OCI-LY7 (cell line): ENCODE measurements at regions not wholly inside any gene's neighbourhood (a gene's known extent, or its start where the extent isn't known, plus 50 kb on each side); places are given as distances from the start of the nearest gene placed in this dataset.

Experiments used
- BruUV-seq: library from RNA; stranded (reverse); fragments of 400-500 nt; replicated peaks from 2 replicates; lab custom pipeline; 2021; lab: Mats Ljungman, UMichigan
- CTCF ChIA-PET: fragments of 300-600 bp; sonication (Branson Sonifier 250); formaldehyde crosslinking; loops from one replicate; lab custom pipeline; 2022; ENCODE audit warnings: antibody characterized with exemption; ENCODE audit not compliant: unreplicated experiment; lab: Charles Lee
- POLR2A ChIA-PET: fragments of 300-600 bp; sonication (Branson Sonifier 250); formaldehyde crosslinking; loops from one replicate; lab custom pipeline; 2022; ENCODE audit warnings: antibody characterized with exemption; lab: Charles Lee
- DNase-seq: peaks from one replicate; pipeline ENCODE4 v3.0.0-alpha.2; 2015; ENCODE audit warnings: low spot score
- H2AFZ ChIP-seq: fragments of 200-600 bp; sonication (generic), shearing (Covaris generic); 2 replicates; pipeline ENCODE4 v1.6.1; 2014; ENCODE audit warnings: mild to moderate bottlenecking, antibody characterized with exemption, low read length, moderate library complexity
- H3K27ac ChIP-seq: fragments of 200-600 bp; sonication (generic); 2 replicates; pipeline ENCODE4 v1.5.1; 2014; ENCODE audit warnings: mixed run types, low read depth, mild to moderate bottlenecking, moderate library complexity, low read length, inconsistent platforms; ENCODE audit not compliant: poor library complexity, severe bottlenecking
- H3K36me3 ChIP-seq: fragments of 200-600 bp; sonication (generic); 2 replicates; pipeline ENCODE4 v1.6.1; 2014; ENCODE audit warnings: mild to moderate bottlenecking, antibody characterized with exemption, low read length, moderate library complexity, mixed read lengths; ENCODE audit not compliant: insufficient read depth
- H3K4me1 ChIP-seq: fragments of 200-600 bp; sonication (generic); 2 replicates; pipeline ENCODE4 v1.5.1; 2014; ENCODE audit warnings: mild to moderate bottlenecking, low read length; ENCODE audit not compliant: insufficient read depth, poor library complexity, severe bottlenecking
- H3K4me2 ChIP-seq: fragments of 200-600 bp; sonication (generic); 2 replicates; pipeline ENCODE4 v1.6.1; 2014; ENCODE audit warnings: mild to moderate bottlenecking, low read length
- H3K4me3 ChIP-seq: fragments of 200-600 bp; sonication (generic); 2 replicates; pipeline ENCODE4 v1.5.1; 2014; ENCODE audit warnings: mild to moderate bottlenecking, low read depth, low read length; ENCODE audit not compliant: poor library complexity, severe bottlenecking
- H3K79me2 ChIP-seq: fragments of 200-600 bp; sonication (generic); 2 replicates; pipeline ENCODE4 v1.6.1; 2016; ENCODE audit warnings: low read depth, mild to moderate bottlenecking, low read length, moderate library complexity, mixed read lengths; ENCODE audit not compliant: insufficient read depth
- H3K9me2 ChIP-seq: fragments of 200-600 bp; sonication (generic); 2 replicates; pipeline ENCODE4 v1.6.1; 2016; ENCODE audit warnings: mild to moderate bottlenecking, low read length, mixed read lengths; ENCODE audit not compliant: insufficient read depth
- H3K9me3 ChIP-seq: fragments of 200-600 bp; sonication (generic); 2 replicates; pipeline ENCODE4 v1.6.1; 2014; ENCODE audit warnings: mild to moderate bottlenecking, mixed run types, low read length, mixed read lengths
- H4K20me1 ChIP-seq: fragments of 200-600 bp; sonication (generic); 2 replicates; pipeline ENCODE4 v1.6.1; 2014; ENCODE audit warnings: mild to moderate bottlenecking, antibody characterized with exemption, low read length, moderate library complexity, mixed read lengths; ENCODE audit not compliant: insufficient read depth
- CTCF ChIP-seq: fragments of 200-600 bp; sonication (generic); conservative IDR thresholded peaks from 2 replicates; pipeline ENCODE4 v1.5.1; 2014; ENCODE audit warnings: mild to moderate bottlenecking, antibody characterized with exemption, low read length, moderate library complexity, mixed read lengths
- EZH2phosphoT487 ChIP-seq: fragments of 200-600 bp; sonication (generic); IDR thresholded peaks from 2 replicates; pipeline ENCODE4 v1.6.1; 2018; ENCODE audit warnings: low read depth, borderline replicate concordance, mild to moderate bottlenecking, mixed run types, antibody characterized with exemption, low read length, moderate library complexity, mixed read lengths
- intact Hi-C: fragments of 100-400 bp; cut with micrococcal nuclease; formaldehyde crosslinking; loops from one replicate; pipeline ENCODE4 v1.10.0; 2022; ENCODE audit not compliant: unreplicated experiment

- Histone ChIP-seq H3K27ac (no peak overlapping the region), H3K36me3 (no peaks in the 10 kb centered on the region), H3K9me3 (0 out of 2 replicates have a peak, but pooled peaks cover 3% of the 10 kb centered on the region), H3K4me2 (no peak overlapping the region), H2AFZ (no peak overlapping the region), H3K4me3 (no peak overlapping the region), H3K79me2 (no peaks in the 10 kb centered on the region), H4K20me1 (no peaks in the 10 kb centered on the region), H3K4me1 (no peaks in the 10 kb centered on the region), H3K9me2 (no peaks in the 10 kb centered on the region)
- no peak for DNase-seq
- intact Hi-C loops = no loop called here
- POLR2A ChIA-PET = interaction anchor here (0.8 kb wide), 1 partner anchor 15 kb away, joined by 3 read pairs; no protein-coding TSS in a partner anchor
- no peak for TF ChIP-seq CTCF
- TF ChIP-seq EZH2phosphoT487 = no peak
- CTCF ChIA-PET = no interaction called here
- no TSS peak for BruUV-seq
Measured at GRCh38 chr2:234640657-234641056, 143.8 kb upstream of the ARL4C start.

- no peaks in the 10 kb centered on the region for H3K36me3 ChIP-seq
- ChIA-PET POLR2A (no interaction called here), CTCF (no interaction called here)
- intact Hi-C loops = no loop called here
- H2AFZ ChIP-seq = no peak overlapping the region
- H3K9me3 ChIP-seq = 0 out of 2 replicates have a peak, but pooled peaks cover 3% of the 10 kb centered on the region
- no peaks in the 10 kb centered on the region for H3K4me1 ChIP-seq
- no peaks in the 10 kb centered on the region for H4K20me1 ChIP-seq
- no peak for TF ChIP-seq EZH2phosphoT487
- no peak for TF ChIP-seq CTCF
- no peak overlapping the region for H3K27ac ChIP-seq
- H3K4me2 ChIP-seq = no peak overlapping the region
- H3K9me2 ChIP-seq = no peaks in the 10 kb centered on the region
- no TSS peak for BruUV-seq
- no peak overlapping the region for H3K4me3 ChIP-seq
- no peaks in the 10 kb centered on the region for H3K79me2 ChIP-seq
- no peak for DNase-seq
Measured at GRCh38 chr2:234638966-234639365, 142.1 kb upstream of the ARL4C start.

- H3K79me2 ChIP-seq = no peaks in the 10 kb centered on the region
- BruUV-seq = no TSS peak
- no peak for DNase-seq
- H3K9me3 ChIP-seq = no peaks in the 10 kb centered on the region
- no peak overlapping the region for H2AFZ ChIP-seq
- ChIA-PET POLR2A (no interaction called here), CTCF (no interaction called here)
- no peaks in the 10 kb centered on the region for H3K9me2 ChIP-seq
- no peak overlapping the region for H3K4me2 ChIP-seq
- no peak overlapping the region for H3K27ac ChIP-seq
- no peaks in the 10 kb centered on the region for H4K20me1 ChIP-seq
- no peaks in the 10 kb centered on the region for H3K4me1 ChIP-seq
- no peak overlapping the region for H3K4me3 ChIP-seq
- no peaks in the 10 kb centered on the region for H3K36me3 ChIP-seq
- TF ChIP-seq EZH2phosphoT487 = no peak
- no peak for TF ChIP-seq CTCF
- intact Hi-C loops = no loop called here
Measured at GRCh38 chr2:234635284-234635683, 138.4 kb upstream of the ARL4C start.
